ENCODE measurements at regions not wholly inside any gene's neighbourhood (a gene's known extent, or its start where the extent isn't known, plus 50 kb on each side); places are given as distances from the start of the nearest gene placed in this dataset.

DNA sequence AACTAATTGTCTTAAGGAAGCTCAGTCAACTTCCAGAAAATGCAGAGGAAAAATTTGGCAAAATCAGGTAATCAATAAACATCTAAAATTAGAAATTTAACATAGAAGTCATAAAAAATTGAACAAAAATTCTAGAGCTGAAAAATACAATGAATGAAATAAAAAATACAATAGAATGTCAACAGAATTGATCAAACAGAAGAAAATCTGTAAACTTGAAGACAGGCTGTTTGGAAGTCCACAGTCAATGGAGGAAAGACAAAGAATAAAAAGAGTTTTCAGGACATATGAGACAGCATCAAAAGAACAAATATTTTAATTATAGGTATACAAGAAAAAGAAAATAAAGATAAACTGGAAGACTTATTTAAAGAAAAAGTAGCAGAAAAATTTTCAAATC lies 469.0 kb downstream of the RWDD3 start:
- Histone ChIP-seq H3K36me3 (ENCODE audit: control insufficient read depth in 2 of 2, extremely low read depth in 1 of 2, insufficient read depth in 2 of 2, low read length in 2 of 2) (no peaks in the 10 kb centered on the region), H4K20me1 (replicated peaks; ENCODE audit: control insufficient read depth, extremely low read depth, insufficient read depth, low read length) (no peaks in the 10 kb centered on the region), H3K4me3 (replicated peaks in 1 of 3; ENCODE audit: insufficient read depth in 1 of 3, low read depth in 1 of 3, low read length in 3 of 3) (no peak overlapping the region), H3K4me1 (ENCODE audit: control insufficient read depth, extremely low read depth, insufficient read depth, low read length) (no peaks in the 10 kb centered on the region), H3K27ac (ENCODE audit: insufficient read depth, low read depth, low read length) (no peak overlapping the region), H3K27me3 (ENCODE audit: control insufficient read depth in 2 of 2, insufficient read depth in 2 of 2, low read length in 2 of 2) (no peaks in the 10 kb centered on the region), H2AFZ (ENCODE audit: low read depth, low read length) (no peak overlapping the region), H3K79me2 (ENCODE audit: control insufficient read depth, insufficient read depth, low read length) (no peaks in the 10 kb centered on the region), H3K9me1 (replicated peaks; ENCODE audit: control insufficient read depth, extremely low read depth, insufficient read depth, low read length) (no peaks in the 10 kb centered on the region), H3K9ac (replicated peaks; ENCODE audit: extremely low read depth, insufficient read depth, low read length) (no peak overlapping the region), H3K9me3 (replicated peaks; ENCODE audit: control insufficient read depth, insufficient read depth, low read length) (no peaks in the 10 kb centered on the region), H3K4me2 (ENCODE audit: insufficient read depth, low read length) (no peak overlapping the region)
- dilution Hi-C loops (cut with MboI; ENCODE audit: extremely low pct_ligation_motif_present, low sequenced_read_pairs), result no loop called here
- intact Hi-C loops (cut with micrococcal nuclease), result no loop called here
- TF ChIP-seq POLR2AphosphoS5 (IDR thresholded peaks at IDR 0.05; ENCODE audit: insufficient read depth, low read depth, low read length) (no peak), MYC (IDR thresholded peaks at IDR 0.05; ENCODE audit: low read depth, low read length) (no peak)
- TF ChIP-seq, protein P1, sequence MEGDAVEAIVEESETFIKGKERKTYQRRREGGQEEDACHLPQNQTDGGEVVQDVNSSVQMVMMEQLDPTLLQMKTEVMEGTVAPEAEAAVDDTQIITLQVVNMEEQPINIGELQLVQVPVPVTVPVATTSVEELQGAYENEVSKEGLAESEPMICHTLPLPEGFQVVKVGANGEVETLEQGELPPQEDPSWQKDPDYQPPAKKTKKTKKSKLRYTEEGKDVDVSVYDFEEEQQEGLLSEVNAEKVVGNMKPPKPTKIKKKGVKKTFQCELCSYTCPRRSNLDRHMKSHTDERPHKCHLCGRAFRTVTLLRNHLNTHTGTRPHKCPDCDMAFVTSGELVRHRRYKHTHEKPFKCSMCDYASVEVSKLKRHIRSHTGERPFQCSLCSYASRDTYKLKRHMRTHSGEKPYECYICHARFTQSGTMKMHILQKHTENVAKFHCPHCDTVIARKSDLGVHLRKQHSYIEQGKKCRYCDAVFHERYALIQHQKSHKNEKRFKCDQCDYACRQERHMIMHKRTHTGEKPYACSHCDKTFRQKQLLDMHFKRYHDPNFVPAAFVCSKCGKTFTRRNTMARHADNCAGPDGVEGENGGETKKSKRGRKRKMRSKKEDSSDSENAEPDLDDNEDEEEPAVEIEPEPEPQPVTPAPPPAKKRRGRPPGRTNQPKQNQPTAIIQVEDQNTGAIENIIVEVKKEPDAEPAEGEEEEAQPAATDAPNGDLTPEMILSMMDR (IDR thresholded peaks at IDR 0.05; ENCODE audit: extremely low read depth in 1 of 2, insufficient read depth in 1 of 2, low read depth in 1 of 2, low read length in 2 of 2), result no peak
- DNase-seq (ENCODE audit: low read depth, low spot score), result no peak
- no peak for FAIRE-seq
- ChIA-PET POLR2A (no interaction called here), CTCF (no interaction called here)
- no TSS peak for BruUV-seq (replicated peaks)

DNA sequence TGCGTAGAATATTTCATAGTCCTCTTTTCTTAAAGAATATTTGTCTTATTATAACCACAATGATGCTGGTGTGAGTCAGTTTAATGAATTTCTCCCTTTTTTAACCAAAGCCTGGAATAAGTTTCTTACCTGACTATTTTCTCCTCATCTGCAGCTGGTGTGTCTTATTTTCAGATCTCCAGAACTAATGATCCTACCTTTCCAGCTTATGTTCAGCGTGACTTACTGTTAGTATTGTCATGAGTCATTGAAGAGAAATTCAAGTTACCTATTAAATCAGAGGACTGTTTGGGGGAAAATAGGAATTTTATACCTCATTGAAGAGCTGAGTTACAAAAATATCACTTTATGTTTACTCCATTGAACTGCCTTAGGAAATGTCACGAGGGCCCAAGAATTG lies 482.1 kb downstream of the RWDD3 start:
- H3K4me2 ChIP-seq (ENCODE audit: insufficient read depth, low read length), result no peak overlapping the region
- no peak overlapping the region for H2AFZ ChIP-seq (ENCODE audit: low read depth, low read length)
- no peak overlapping the region for H3K27ac ChIP-seq (ENCODE audit: insufficient read depth, low read depth, low read length)
- H3K9me1 ChIP-seq (replicated peaks; ENCODE audit: control insufficient read depth, extremely low read depth, insufficient read depth, low read length), result no peaks in the 10 kb centered on the region
- no peaks in the 10 kb centered on the region for H3K79me2 ChIP-seq (ENCODE audit: control insufficient read depth, insufficient read depth, low read length)
- no peak for DNase-seq (ENCODE audit: low read depth, low spot score)
- TF ChIP-seq, protein P1 (IDR thresholded peaks at IDR 0.05; ENCODE audit: extremely low read depth in 1 of 2, insufficient read depth in 1 of 2, low read depth in 1 of 2, low read length in 2 of 2), result no peak
- no peak for TF ChIP-seq GATA2 (IDR thresholded peaks at IDR 0.05; ENCODE audit: insufficient read depth, insufficient read length, low read depth, low read length)
- TF ChIP-seq, protein P2, sequence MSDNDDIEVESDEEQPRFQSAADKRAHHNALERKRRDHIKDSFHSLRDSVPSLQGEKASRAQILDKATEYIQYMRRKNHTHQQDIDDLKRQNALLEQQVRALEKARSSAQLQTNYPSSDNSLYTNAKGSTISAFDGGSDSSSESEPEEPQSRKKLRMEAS (IDR thresholded peaks at IDR 0.05; ENCODE audit: insufficient read depth, insufficient read length), result no peak
- TF ChIP-seq POLR2AphosphoS5 (IDR thresholded peaks at IDR 0.05; ENCODE audit: insufficient read depth, low read depth, low read length), result no peak
- TF ChIP-seq FOS (IDR thresholded peaks at IDR 0.05; ENCODE audit: borderline replicate concordance, insufficient read depth, low read length), result no peak
- no peak for TF ChIP-seq POLR2A (IDR thresholded peaks at IDR 0.05; ENCODE audit: low read depth, low read length)
- no peak for TF ChIP-seq JUN (IDR thresholded peaks at IDR 0.05; ENCODE audit: borderline replicate concordance, insufficient read depth, insufficient read length, low read depth)
- TF ChIP-seq EZH2 (IDR thresholded peaks at IDR 0.05; ENCODE audit: borderline replicate concordance, low read depth, low read length, severe bottlenecking), result no peak
- no peak for TF ChIP-seq MYC (IDR thresholded peaks at IDR 0.05; ENCODE audit: low read depth, low read length)
- H3K9me3 ChIP-seq (replicated peaks; ENCODE audit: control insufficient read depth, insufficient read depth, low read length), result no peaks in the 10 kb centered on the region
- H3K27me3 ChIP-seq (ENCODE audit: control insufficient read depth in 2 of 2, insufficient read depth in 2 of 2, low read length in 2 of 2), result no peaks in the 10 kb centered on the region
- no peaks in the 10 kb centered on the region for H4K20me1 ChIP-seq (replicated peaks; ENCODE audit: control insufficient read depth, extremely low read depth, insufficient read depth, low read length)
- no peaks in the 10 kb centered on the region for H3K4me1 ChIP-seq (ENCODE audit: control insufficient read depth, extremely low read depth, insufficient read depth, low read length)
- dilution Hi-C loops (cut with MboI; ENCODE audit: extremely low pct_ligation_motif_present, low sequenced_read_pairs) (no loop called here), intact Hi-C loops (cut with micrococcal nuclease) (no loop called here)
- no TSS peak for BruUV-seq (replicated peaks)
- POLR2A ChIA-PET, result no interaction called here
- H3K9ac ChIP-seq (replicated peaks; ENCODE audit: extremely low read depth, insufficient read depth, low read length), result no peak overlapping the region
- FAIRE-seq, result no peak
- no peak overlapping the region for H3K4me3 ChIP-seq (replicated peaks in 1 of 3; ENCODE audit: insufficient read depth in 1 of 3, low read depth in 1 of 3, low read length in 3 of 3)
- CTCF ChIA-PET, result no interaction called here
- no peaks in the 10 kb centered on the region for H3K36me3 ChIP-seq (ENCODE audit: control insufficient read depth in 2 of 2, extremely low read depth in 1 of 2, insufficient read depth in 2 of 2, low read length in 2 of 2)

Measured in endothelial cell of umbilical vein (primary cell).